ENCODE measurements at regions not wholly inside any gene's neighbourhood (a gene's known extent, or its start where the extent isn't known, plus 50 kb on each side); places are given as distances from the start of the nearest gene placed in this dataset.
"Not testable (repeated sequence)": the region's sequence is repeated elsewhere in the genome, so short reads cannot be mapped to it uniquely, and the experiment has no call there.

DNA sequence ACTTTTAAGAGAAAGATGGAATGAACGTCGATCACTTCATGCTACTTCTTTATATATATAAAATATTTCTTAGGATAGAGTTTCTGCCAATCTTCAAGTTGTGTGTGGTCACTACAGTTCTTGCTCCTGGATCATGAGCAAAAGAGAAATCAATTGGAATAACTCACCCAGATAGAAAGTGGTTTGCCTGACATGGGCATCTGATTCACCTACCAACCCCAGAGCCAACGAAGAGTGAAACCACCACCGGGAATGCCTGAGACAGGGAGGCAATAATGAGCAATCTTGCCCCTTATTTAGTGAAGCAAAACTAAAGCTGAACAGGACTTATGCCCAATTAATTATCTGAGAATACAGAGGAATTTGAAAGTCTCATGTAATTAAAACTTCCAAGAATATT is 250.2 kb upstream of the REG3G start:
- no peak overlapping the region for H3K4me3 Mint-ChIP-seq
- CTCF ChIA-PET: no interaction called here
- no peak for DNase-seq
- H3K27me3 Mint-ChIP-seq: no peaks in the 10 kb centered on the region
- no peaks in the 10 kb centered on the region for H3K4me1 Mint-ChIP-seq
- peaks cover 23% of the 10 kb centered on the region for H3K9me3 Mint-ChIP-seq
- H3K36me3 Mint-ChIP-seq: no peaks in the 10 kb centered on the region
- no peak overlapping the region for H3K27ac Mint-ChIP-seq

DNA sequence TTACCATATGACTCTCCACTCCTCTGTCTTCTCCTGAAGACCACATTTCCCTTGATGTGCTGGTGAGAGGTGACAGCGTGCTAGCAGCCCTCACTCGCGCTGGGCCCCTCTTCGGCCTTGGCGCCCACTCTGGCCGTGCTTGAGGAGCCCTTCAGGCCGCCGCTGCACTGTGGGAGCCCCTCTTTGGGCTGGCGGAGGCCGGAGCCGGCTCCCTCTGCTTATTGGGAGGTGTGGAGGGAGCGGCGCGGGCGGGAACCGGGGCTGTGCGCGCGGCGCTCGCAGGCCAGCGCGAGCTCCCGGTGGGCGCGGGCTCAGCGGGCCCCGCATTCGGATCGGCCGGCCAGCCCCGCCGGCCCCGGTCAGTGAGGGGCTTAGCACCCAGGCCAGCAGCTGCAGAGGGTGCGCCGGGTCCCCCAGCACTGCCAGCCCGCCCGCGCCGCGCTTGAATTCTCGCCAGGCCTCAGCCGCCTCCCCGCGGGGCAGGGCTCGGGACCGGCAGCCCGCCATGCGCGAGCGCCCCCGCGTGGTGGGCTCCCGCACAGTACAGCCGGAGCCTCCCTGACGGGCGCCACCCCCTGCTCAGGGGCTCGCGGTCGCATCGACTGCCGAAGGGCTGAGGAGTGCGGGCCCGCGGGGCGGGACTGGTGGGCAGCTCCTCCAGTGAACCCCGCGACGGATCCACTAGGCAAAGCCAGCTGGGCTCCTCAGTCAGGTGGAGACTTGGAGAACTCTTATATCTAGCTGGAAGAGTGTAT is 246.6 kb upstream of the REG3G start:
- peaks cover 27% of the 10 kb centered on the region for H3K9me3 Mint-ChIP-seq

DNA sequence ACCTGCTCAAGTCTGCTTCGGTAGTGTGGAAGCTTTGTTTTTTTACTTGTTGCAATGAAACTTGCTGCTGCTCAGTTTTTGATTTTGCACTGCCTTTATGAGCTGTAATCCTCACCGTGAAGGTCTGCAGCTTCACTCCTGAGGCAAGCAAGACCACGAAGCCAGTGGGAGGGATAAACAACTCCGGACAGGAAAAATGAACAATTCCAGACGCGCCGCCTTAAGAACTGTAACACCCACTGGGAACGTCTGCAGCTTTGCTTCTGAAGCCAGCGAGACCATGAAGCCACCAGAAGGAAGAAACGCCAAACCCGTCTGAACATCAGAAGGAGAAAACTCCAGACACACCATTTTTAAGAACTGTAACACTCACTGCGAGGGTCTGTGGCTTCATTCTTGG is 245.7 kb upstream of the REG3G start:
- H3K9me3 Mint-ChIP-seq: peaks cover 27% of the 10 kb centered on the region

More for the DNA sequence above, 246.6 kb upstream of the REG3G start:
- CTCF ChIA-PET: no interaction called here
- no peak for DNase-seq
- H3K4me1 Mint-ChIP-seq: no peaks in the 10 kb centered on the region
- no peaks in the 10 kb centered on the region for H3K27me3 Mint-ChIP-seq
- no peaks in the 10 kb centered on the region for H3K36me3 Mint-ChIP-seq
- H3K27ac Mint-ChIP-seq: no peak overlapping the region
- no peak overlapping the region for H3K4me3 Mint-ChIP-seq

DNA sequence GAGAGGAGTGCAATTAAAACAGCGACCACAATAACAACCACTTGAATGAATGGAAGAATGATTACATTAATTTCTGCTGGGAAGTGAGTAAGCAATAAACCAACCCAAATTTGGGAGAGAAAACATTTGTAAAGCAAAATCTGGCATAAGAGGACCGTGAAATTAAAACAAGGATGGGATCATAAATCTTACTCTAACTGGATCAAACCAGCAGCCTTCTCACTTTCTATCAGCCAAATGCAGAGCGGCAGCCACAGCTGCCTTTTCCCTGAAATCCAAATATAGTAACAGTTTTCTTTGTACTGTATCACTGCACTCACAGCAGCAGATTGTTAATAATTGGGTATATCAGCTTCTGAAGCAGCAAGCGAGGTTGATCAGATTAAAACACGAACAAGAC is 245.2 kb upstream of the REG3G start:
- peaks cover 27% of the 10 kb centered on the region for H3K9me3 Mint-ChIP-seq
- no peaks in the 10 kb centered on the region for H3K27me3 Mint-ChIP-seq
- CTCF ChIA-PET: no interaction called here

More for the DNA sequence above, 245.7 kb upstream of the REG3G start:
- no peaks in the 10 kb centered on the region for H3K27me3 Mint-ChIP-seq
- H3K36me3 Mint-ChIP-seq: no peaks in the 10 kb centered on the region
- H3K4me3 Mint-ChIP-seq: no peak overlapping the region
- DNase-seq: no peak
- CTCF ChIA-PET: no interaction called here
- H3K4me1 Mint-ChIP-seq: no peaks in the 10 kb centered on the region
- no peak overlapping the region for H3K27ac Mint-ChIP-seq

DNA sequence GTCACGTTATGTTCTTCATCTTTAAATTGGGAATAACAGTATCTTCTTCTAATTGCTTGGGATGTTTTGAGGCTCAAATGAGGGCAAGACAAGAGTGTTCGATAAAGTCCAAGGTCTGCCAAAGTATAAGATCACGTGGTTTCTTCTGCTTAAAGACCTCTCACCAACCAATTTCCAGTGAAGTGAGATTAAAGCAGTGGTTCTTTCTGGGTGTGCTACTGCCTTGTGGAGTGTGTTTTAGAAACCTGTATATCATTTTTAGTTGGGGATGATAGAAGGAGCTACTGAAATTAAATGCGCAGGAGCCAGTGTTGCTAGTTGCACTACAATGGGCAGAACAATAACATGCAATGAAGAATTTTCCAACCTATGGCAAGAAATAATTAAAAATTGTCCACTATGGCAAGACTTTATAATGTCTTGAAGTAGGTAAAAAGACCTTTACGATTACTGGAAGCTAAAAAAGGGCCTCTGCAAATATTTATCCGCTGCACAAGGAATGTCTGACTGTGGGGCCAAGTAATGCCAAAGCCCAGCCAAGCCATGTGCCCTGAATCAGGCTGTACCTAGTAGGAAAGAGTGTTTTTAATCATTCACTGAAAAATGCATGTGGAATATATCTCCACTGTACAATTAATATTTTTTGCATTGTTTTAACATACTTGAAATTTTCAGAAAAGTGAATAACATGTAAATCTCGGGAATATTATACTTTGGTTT is 244.5 kb upstream of the REG3G start:
- H3K27me3 Mint-ChIP-seq: no peaks in the 10 kb centered on the region

More for the DNA sequence above, 245.2 kb upstream of the REG3G start:
- Mint-ChIP-seq H3K36me3 (no peaks in the 10 kb centered on the region), H3K4me3 (no peak overlapping the region), H3K4me1 (no peaks in the 10 kb centered on the region), H3K27ac (no peak overlapping the region)
- no peak for DNase-seq

DNA sequence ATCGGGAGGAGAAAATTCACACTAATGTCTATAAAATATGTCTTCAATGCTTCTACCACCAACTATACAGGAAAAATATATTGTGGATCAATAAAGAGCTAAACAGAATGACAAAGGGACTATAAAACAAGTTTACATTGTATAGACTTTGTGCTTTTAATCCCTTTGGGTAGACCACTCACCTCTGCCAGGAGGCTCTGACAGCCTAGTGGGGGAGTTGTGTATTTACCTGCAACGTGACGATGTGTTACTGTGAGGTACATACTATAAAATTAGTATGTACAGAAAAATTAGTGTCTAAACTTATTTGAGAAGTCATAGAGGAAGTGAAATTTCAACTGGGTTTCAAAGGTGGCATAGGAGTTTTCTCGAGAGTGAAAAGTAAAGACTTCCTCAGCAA is 243.3 kb upstream of the REG3G start:
- CTCF ChIA-PET: no interaction called here
- Mint-ChIP-seq H3K4me1 (no peaks in the 10 kb centered on the region), H3K27ac (no peak overlapping the region)

More for the DNA sequence above, 244.5 kb upstream of the REG3G start:
- Mint-ChIP-seq H3K36me3 (no peaks in the 10 kb centered on the region), H3K4me1 (no peaks in the 10 kb centered on the region), H3K9me3 (peaks cover 26% of the 10 kb centered on the region), H3K27ac (no peak overlapping the region), H3K4me3 (no peak overlapping the region)
- no peak for DNase-seq
- CTCF ChIA-PET: no interaction called here

DNA sequence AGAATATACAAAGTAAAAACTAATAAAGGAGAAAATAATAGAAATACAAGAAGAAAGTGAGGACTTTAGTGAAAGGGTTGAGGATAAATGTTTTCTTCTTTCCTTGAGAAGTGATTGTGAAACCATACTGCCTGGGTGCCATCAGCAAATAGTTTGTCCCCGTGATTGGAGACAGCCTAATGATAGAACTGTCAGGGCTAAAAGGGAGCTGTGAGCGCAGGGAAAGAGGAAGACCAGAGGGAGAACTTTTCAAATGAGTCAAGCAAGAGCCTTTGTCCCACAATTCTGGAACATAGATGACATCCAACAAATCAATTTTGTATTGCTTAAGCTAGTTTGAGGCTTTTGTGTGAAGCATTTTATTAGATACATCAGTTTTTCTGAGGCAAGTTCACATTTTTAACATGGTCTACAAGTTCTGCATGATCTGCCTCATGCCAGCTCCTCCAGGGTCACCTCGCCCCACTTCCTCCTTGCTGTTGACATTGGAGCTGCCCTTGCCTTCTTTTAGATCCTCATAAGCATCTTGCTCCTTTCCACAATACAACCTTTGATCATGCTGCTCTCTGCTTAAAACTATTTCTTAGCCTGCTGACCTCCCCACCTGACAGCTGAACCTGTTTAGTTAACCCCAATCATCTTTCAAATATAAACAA is 213.4 kb upstream of the REG3G start:
- no peak for DNase-seq
- H3K4me1 Mint-ChIP-seq: no peaks in the 10 kb centered on the region
- H3K27ac Mint-ChIP-seq: no peak overlapping the region
- no peaks in the 10 kb centered on the region for H3K27me3 Mint-ChIP-seq
- no peaks in the 10 kb centered on the region for H3K36me3 Mint-ChIP-seq
- H3K9me3 Mint-ChIP-seq: peaks cover 2% of the 10 kb centered on the region
- no peak overlapping the region for H3K4me3 Mint-ChIP-seq
- CTCF ChIA-PET: no interaction called here

More for the DNA sequence above, 243.3 kb upstream of the REG3G start:
- H3K4me3 Mint-ChIP-seq: no peak overlapping the region
- no peaks in the 10 kb centered on the region for H3K36me3 Mint-ChIP-seq
- H3K9me3 Mint-ChIP-seq: peaks cover 18% of the 10 kb centered on the region
- H3K27me3 Mint-ChIP-seq: no peaks in the 10 kb centered on the region
- DNase-seq: no peak

DNA sequence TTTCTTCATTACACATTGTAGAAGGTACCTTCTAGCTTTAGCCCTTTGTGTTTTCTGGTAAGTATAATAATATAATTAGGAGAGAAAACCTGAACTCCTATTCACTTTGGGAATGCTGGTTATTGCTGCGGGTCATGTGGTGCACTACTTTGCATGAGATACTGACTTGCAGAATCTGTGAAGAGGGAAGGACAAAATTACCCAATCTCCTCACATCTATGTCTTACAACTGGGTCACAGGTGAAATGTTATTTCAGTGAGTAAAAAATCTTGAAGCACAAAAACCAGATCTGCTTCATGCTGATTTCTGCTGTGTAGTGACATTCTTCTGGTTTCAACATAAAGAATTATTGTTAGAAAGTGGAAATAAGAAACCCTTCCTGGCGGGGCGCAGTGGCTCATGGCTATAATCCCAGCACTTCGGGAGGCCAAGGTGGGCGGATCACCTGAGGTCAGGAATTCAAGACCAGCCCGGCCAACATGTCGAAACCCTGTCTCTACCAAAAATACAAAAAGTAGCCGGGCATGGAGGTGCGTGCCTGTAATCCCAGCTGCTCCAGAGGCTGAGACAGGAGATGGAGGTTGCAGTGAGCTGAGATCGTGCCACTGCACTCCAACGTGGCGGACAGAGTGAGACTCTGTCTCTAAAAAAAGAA is 211.0 kb upstream of the REG3G start:
- no peak for DNase-seq
- H3K27ac Mint-ChIP-seq: no peak overlapping the region
- H3K9me3 Mint-ChIP-seq: no peaks in the 10 kb centered on the region
- no peaks in the 10 kb centered on the region for H3K36me3 Mint-ChIP-seq
- CTCF ChIA-PET: no interaction called here
- no peaks in the 10 kb centered on the region for H3K4me1 Mint-ChIP-seq
- no peak overlapping the region for H3K4me3 Mint-ChIP-seq
- H3K27me3 Mint-ChIP-seq: no peaks in the 10 kb centered on the region

DNA sequence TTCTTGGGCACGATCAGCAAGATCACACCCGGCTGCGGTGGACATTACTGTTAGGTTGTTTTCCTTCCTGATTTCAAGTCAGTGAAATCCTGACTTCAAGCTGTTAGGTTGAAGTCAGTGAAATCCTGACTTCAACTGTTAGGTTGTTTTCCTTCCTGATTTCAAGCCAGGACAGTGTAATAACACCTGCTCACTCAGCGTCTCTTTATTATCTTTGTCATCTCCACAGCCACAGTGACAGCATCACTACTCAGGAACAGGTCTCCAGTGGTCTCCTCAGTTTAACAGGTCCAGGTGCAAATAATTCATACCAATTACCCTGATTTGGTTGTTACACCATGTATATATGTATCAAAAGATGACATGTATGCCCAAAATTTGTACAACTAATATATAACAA is 208.1 kb upstream of the REG3G start:
- no peaks in the 10 kb centered on the region for H3K9me3 Mint-ChIP-seq
- H3K36me3 Mint-ChIP-seq: no peaks in the 10 kb centered on the region
- no peak overlapping the region for H3K27ac Mint-ChIP-seq
- no peak overlapping the region for H3K4me3 Mint-ChIP-seq
- DNase-seq: no peak
- CTCF ChIA-PET: no interaction called here
- no peaks in the 10 kb centered on the region for H3K27me3 Mint-ChIP-seq
- H3K4me1 Mint-ChIP-seq: no peaks in the 10 kb centered on the region

DNA sequence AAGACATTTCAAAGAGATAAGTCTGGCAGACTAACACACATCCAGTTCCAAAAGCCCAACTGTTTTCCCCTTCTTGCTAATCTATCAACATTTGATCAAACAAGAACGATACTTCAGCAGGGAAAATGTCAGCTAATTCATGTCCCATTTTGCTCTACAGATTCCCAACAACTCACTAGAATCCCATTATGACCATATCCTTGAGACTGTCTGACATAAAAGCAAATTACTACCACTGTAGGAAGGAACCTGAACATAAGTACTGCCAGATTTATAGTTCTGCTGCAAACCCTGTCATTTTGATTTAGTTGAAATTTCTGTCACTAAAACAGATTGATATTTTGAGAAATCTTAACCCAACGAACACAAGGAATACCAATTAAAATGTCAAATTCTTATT is 193.0 kb upstream of the REG3G start:
- no peak overlapping the region for H3K27ac Mint-ChIP-seq
- peaks cover 8% of the 10 kb centered on the region for H3K9me3 Mint-ChIP-seq
- H3K4me3 Mint-ChIP-seq: no peak overlapping the region

DNA sequence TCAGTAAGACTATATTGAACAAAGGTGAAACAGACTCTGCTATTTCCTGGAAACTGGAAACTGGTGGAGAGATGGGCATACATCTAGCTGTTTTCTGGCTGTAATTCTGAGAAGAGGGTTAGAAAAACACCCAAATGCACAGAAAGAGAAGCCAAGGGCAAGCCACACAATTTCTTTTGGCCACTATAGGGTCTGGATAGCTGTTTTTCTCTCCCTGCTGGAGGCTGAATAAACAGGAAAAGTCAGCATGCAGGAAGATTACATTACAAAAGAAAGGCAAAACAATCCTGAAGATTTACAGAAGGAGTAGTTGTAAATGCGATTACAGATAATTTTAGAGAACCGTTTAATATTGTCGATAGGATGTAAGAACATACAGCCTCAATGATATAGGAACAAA is 186.2 kb upstream of the REG3G start:
- Mint-ChIP-seq H3K9me3 (peaks cover 8% of the 10 kb centered on the region), H3K36me3 (no peaks in the 10 kb centered on the region), H3K27ac (no peak overlapping the region), H3K27me3 (no peaks in the 10 kb centered on the region), H3K4me3 (no peak overlapping the region), H3K4me1 (no peaks in the 10 kb centered on the region)
- CTCF ChIA-PET: no interaction called here
- no peak for DNase-seq

More for the DNA sequence above, 193.0 kb upstream of the REG3G start:
- CTCF ChIA-PET: no interaction called here
- H3K4me1 Mint-ChIP-seq: no peaks in the 10 kb centered on the region
- H3K36me3 Mint-ChIP-seq: no peaks in the 10 kb centered on the region
- no peaks in the 10 kb centered on the region for H3K27me3 Mint-ChIP-seq
- no peak for DNase-seq

DNA sequence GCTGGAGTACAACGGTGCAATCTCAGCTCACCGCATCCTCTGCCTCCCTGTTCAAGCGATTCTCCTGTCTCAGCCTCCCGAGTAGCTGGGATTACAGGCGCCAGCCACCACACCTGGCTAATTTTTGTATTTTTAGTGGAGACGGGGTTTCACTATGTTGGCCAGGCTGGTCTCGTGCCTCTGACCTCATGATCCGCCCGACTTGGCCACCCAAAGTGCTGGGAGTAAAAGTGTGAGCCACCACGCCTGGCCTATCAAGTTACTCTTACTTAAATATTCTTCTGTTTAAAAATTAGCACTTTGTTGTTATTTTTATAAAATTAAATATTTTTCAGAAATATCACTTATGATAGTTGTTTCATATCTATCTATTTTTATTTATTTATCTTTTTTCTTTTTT is 185.2 kb upstream of the REG3G start:
- DNase-seq, H3K27me3 Mint-ChIP-seq, H3K4me3 Mint-ChIP-seq, H3K36me3 Mint-ChIP-seq, CTCF ChIA-PET, H3K27ac Mint-ChIP-seq, H3K4me1 Mint-ChIP-seq: not testable (repeated sequence)
- H3K9me3 Mint-ChIP-seq: peaks cover 13% of the 10 kb centered on the region

DNA sequence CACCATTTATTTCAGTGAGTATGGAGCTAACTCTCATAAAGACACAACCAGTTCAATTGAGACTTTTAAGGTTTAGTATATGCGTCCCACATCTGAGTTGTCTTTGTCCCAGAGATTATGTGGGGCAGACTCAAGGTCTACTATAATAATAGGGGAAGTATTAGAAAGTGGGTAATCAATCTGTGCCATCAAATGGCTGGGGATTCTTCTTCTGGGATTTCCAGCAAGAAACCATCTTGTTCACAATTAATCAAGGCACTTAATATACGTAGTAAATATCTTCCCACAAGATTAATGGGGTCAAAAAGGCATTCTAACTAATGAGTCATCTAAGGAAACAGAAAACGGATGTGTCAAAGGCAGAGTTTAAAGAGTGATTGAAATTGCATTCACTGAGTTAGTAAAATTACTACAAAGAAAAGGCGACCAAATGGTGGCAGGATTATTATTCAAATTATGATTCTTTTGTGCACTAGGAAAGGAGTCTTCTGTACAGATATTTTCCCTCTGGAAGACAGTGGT is 179.8 kb upstream of the REG3G start:
- CTCF ChIA-PET: no interaction called here
- no peaks in the 10 kb centered on the region for H3K36me3 Mint-ChIP-seq
- DNase-seq: no peak

DNA sequence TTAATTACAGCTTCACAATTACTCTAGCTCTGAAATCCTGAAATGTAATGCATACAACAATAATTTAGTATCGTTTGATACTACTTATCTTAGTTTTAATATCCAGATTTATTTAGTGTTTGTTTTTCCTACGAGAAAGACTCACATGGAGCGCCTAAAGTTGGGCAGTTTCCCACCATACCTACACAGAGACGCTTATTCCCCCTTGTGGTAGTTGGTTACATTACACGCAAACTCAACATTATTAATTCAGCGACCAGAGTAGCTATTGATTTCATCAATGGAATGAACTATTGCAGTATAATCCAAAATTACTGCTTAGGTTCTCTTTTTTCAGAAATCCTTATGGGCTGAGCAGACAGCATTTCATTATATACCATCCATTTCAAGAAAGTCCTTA is 164.0 kb upstream of the REG3G start:
- H3K36me3 Mint-ChIP-seq: no peaks in the 10 kb centered on the region
- peaks cover 5% of the 10 kb centered on the region for H3K9me3 Mint-ChIP-seq
- no peak overlapping the region for H3K27ac Mint-ChIP-seq
- H3K4me1 Mint-ChIP-seq: no peaks in the 10 kb centered on the region
- no peak overlapping the region for H3K4me3 Mint-ChIP-seq
- no peaks in the 10 kb centered on the region for H3K27me3 Mint-ChIP-seq
- CTCF ChIA-PET: no interaction called here
- no peak for DNase-seq

More for the DNA sequence above, 179.8 kb upstream of the REG3G start:
- H3K4me3 Mint-ChIP-seq: no peak overlapping the region
- H3K27me3 Mint-ChIP-seq: no peaks in the 10 kb centered on the region
- H3K27ac Mint-ChIP-seq: no peak overlapping the region
- H3K9me3 Mint-ChIP-seq: peaks cover 11% of the 10 kb centered on the region
- H3K4me1 Mint-ChIP-seq: no peaks in the 10 kb centered on the region

Measured in activated naive CD4-positive, alpha-beta T cell treated with anti-CD3 and anti-CD28 coated beads, Interleukin-2, amount 10 ng/mL, durations not matched to agents 7 days and 5 days (primary cell).